Activated CD4-positive, alpha-beta T cell treated with anti-CD3 and anti-CD28 coated beads for 36 hours (primary cell): ENCODE measurements at regions not wholly inside any gene's neighbourhood (a gene's known extent, or its start where the extent isn't known, plus 50 kb on each side); places are given as distances from the start of the nearest gene placed in this dataset.

Experiments used
- ATAC-seq: fragments of 200-7000 bp; cut with Tn5 transposase; one replicate; pipeline ENCODE4 v1.10.0; 2021; ENCODE audit warnings: mild to moderate bottlenecking, moderate library complexity
- CTCF ChIA-PET: fragments of 350-600 bp; sonication (Branson Sonifier 250); formaldehyde crosslinking; loops from one replicate; lab custom pipeline; 2021; ENCODE audit warnings: antibody characterized with exemption; lab: Charles Lee
- POLR2A ChIA-PET: fragments of 350-600 bp; sonication (Branson Sonifier 250); formaldehyde crosslinking; loops from one replicate; lab custom pipeline; 2021; ENCODE audit warnings: antibody characterized with exemption, inconsistent platforms; lab: Charles Lee
- DNase-seq: peaks from one replicate; pipeline ENCODE4 v3.0.0-alpha.2; 2020
- H3K27ac Mint-ChIP-seq: one replicate; pipeline ENCODE4 v1.8.0; 2021; ENCODE audit warnings: mixed read lengths
- H3K27me3 Mint-ChIP-seq: one replicate; pipeline ENCODE4 v1.8.0; 2021; ENCODE audit warnings: mixed read lengths
- H3K36me3 Mint-ChIP-seq: one replicate; pipeline ENCODE4 v1.8.0; 2021; ENCODE audit warnings: low read depth, mixed read lengths
- H3K4me1 Mint-ChIP-seq: one replicate; pipeline ENCODE4 v1.8.0; 2021; ENCODE audit warnings: mixed read lengths
- H3K4me3 Mint-ChIP-seq: one replicate; pipeline ENCODE4 v1.8.0; 2021; ENCODE audit warnings: mild to moderate bottlenecking, moderate library complexity, mixed read lengths
- H3K9me3 Mint-ChIP-seq: one replicate; pipeline ENCODE4 v1.8.0; 2021; ENCODE audit warnings: low read depth, mixed read lengths
- intact Hi-C, 2 experiments: fragments of 100-400 bp; cut with DNase I in 1 of 2; cut with micrococcal nuclease in 1 of 2; formaldehyde crosslinking; loops; one replicate each; pipeline versions ENCODE4 v1.14.2 to v1.15.1; 2022 to 2024; cut with DNase I, micrococcal nuclease

DNA sequence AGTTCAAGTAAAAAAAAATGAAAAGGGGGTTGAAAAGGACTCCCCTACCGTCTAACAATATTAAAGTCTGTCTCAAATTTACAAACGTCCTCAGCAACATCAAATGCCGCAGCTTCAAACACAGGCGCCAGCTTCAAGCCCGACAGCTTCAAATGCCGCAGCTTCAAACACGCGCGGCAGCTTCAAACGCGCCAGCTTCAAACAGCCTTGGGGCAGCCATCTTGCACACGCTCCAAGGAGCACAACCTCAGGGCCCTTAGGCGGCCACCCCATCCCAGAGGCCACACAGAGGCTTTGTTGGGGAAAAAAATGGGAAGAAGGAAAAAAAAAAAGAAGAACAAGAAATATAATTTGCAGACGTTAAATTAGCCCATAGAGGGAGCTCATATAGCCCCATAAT, 244.4 kb upstream of the VRK2 start:
- no peak for DNase-seq
- ChIA-PET POLR2A (no interaction called here), CTCF (interaction anchor here (0.6 kb wide), 1 partner anchor 22 kb away, joined by 3 read pairs; no protein-coding TSS in a partner anchor)
- H3K36me3 Mint-ChIP-seq: no peaks in the 10 kb centered on the region
- H3K4me1 Mint-ChIP-seq: no peaks in the 10 kb centered on the region
- H3K27me3 Mint-ChIP-seq: no peaks in the 10 kb centered on the region
- ATAC-seq: no peak
- no peak overlapping the region for H3K4me3 Mint-ChIP-seq
- H3K9me3 Mint-ChIP-seq: peaks cover 10% of the 10 kb centered on the region
- intact Hi-C loops: no loop called here
- no peak overlapping the region for H3K27ac Mint-ChIP-seq

DNA sequence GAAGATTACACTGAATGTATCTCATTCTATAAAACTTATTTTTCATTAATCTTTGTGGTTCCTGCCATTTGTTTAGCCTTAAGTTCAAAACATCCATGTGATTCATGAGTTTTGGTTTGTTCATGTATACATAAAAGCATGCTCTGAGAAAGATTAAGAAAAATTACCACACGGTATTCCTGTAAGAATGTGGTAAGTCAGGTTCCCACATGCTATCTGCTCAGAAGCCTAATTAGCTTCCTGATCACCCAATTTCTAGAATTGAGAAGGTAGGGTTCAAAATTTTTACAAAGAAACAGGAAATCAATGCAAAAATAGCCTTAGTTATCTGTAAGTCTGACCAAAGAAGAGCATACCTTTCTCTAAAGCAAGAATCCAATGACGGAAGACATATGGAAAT, 241.6 kb upstream of the VRK2 start:
- Mint-ChIP-seq H3K27me3 (no peaks in the 10 kb centered on the region), H3K27ac (no peak overlapping the region), H3K9me3 (no peaks in the 10 kb centered on the region), H3K36me3 (no peaks in the 10 kb centered on the region), H3K4me1 (no peaks in the 10 kb centered on the region), H3K4me3 (no peak overlapping the region)
- POLR2A ChIA-PET: no interaction called here
- DNase-seq (no peak), ATAC-seq (no peak)
- intact Hi-C loops: no loop called here
- CTCF ChIA-PET: interaction anchor here (0.7 to 1.6 kb wide), 2 partner anchors 10 to 65 kb away, joined by 3 to 4 read pairs; no protein-coding TSS in a partner anchor

DNA sequence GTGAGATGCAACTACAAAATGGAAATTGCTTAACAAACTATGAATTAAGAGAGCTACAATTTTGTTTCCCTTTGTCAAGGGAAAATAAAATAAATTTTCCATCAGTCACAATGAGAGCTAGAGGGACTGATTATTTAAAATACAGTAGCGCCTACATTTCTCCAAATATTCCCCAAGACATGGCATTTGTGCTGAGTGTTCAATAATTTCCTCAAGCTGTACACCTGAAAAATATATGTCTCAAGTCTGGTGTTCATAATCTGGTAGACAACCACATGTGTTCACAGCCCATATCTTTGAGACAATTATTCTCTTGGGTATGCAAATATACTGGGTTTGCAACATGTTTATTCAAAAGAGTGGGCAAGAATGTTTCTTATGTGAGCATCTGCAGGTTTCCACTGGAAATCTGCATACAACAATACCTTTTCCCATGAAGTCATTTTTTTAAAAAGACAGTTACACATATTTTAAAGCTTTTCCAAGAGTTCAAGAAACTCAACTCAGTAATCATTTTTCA, 240.1 kb upstream of the VRK2 start:
- Mint-ChIP-seq H3K36me3 (no peaks in the 10 kb centered on the region), H3K27me3 (no peaks in the 10 kb centered on the region), H3K27ac (no peak overlapping the region), H3K9me3 (no peaks in the 10 kb centered on the region), H3K4me3 (no peak overlapping the region), H3K4me1 (no peaks in the 10 kb centered on the region)
- intact Hi-C loops: no loop called here
- CTCF ChIA-PET: interaction anchor here (1.4 to 2.0 kb wide), 4 partner anchors 9 to 54 kb away, joined by 3 to 5 read pairs (median 4); no protein-coding TSS in a partner anchor
- POLR2A ChIA-PET: no interaction called here
- DNase-seq: no peak
- no peak for ATAC-seq

DNA sequence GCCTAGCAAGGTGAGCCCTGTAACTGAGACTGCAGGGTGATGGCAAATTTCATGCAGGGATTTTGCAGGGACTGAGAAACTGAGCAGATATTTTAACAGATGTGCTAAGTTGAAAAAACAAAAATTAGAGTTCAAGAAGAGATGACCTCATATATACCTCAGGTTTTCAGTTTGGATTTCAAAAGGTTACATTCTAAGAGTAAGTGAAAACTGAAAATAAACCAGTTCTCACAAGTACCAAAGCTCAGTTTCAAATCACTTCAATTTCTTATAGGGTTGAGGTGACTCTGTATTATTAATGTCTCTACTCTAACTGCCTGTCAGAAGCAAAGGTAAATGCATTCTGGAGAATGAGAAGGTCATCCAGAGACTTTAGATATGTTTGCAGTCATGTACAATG, 237.4 kb upstream of the VRK2 start:
- Mint-ChIP-seq H3K4me1 (no peaks in the 10 kb centered on the region), H3K36me3 (no peaks in the 10 kb centered on the region), H3K27ac (no peak overlapping the region), H3K9me3 (no peaks in the 10 kb centered on the region), H3K27me3 (no peaks in the 10 kb centered on the region), H3K4me3 (no peak overlapping the region)
- intact Hi-C loops: no loop called here
- ATAC-seq (peak; percentile 23), DNase-seq (no peak)
- ChIA-PET CTCF (no interaction called here), POLR2A (no interaction called here)

DNA sequence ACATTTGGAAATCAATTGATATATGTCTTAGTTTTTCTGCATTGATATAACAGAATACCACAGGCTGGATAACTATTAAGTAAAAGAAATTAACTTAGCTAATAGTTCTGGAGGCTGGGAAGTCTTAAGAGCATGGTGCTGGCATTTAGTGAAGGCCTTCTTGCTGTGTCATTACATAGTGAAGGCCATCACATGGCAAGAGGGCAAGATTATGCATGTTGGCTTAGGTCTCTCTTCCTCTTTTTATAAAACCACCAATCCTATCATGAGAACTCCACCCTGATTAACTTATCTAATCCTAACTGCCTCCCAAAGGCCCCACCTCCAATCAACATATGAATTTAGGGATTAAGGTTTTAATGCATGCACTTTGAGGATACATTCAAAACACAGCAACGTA, 225.5 kb upstream of the VRK2 start:
- no peaks in the 10 kb centered on the region for H3K27me3 Mint-ChIP-seq
- DNase-seq (no peak), ATAC-seq (no peak)
- intact Hi-C loops: no loop called here
- H3K4me3 Mint-ChIP-seq: no peak overlapping the region
- H3K9me3 Mint-ChIP-seq: no peaks in the 10 kb centered on the region
- no peaks in the 10 kb centered on the region for H3K36me3 Mint-ChIP-seq
- CTCF ChIA-PET: no interaction called here
- no peak overlapping the region for H3K27ac Mint-ChIP-seq
- POLR2A ChIA-PET: no interaction called here
- H3K4me1 Mint-ChIP-seq: no peaks in the 10 kb centered on the region

DNA sequence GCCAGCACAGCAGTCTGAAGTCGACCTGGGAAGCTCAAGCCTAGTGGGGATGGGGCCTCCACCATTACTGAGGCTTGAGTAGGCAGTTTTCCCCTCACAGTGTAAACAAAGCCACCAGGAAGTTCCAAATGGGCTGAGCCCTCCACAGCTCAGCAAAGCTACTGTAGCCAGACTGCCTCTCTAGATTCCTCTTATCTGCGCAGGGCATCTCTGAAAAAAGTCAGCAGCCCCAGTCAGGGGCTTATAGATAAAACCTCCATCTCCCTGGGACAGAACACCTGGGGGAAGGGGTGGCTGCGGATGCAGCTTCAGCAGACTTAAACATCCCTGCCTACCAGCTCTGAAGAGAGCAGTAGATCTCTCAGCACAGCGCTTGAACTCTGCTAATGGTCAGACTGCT, 218.4 kb upstream of the VRK2 start:
- intact Hi-C loops: no loop called here
- no peak overlapping the region for H3K4me3 Mint-ChIP-seq
- ChIA-PET CTCF (no interaction called here), POLR2A (no interaction called here)
- no peaks in the 10 kb centered on the region for H3K27me3 Mint-ChIP-seq
- H3K4me1 Mint-ChIP-seq: no peaks in the 10 kb centered on the region
- ATAC-seq: no peak
- DNase-seq: no peak
- H3K36me3 Mint-ChIP-seq: no peaks in the 10 kb centered on the region
- H3K27ac Mint-ChIP-seq: no peak overlapping the region
- H3K9me3 Mint-ChIP-seq: peaks cover 11% of the 10 kb centered on the region

DNA sequence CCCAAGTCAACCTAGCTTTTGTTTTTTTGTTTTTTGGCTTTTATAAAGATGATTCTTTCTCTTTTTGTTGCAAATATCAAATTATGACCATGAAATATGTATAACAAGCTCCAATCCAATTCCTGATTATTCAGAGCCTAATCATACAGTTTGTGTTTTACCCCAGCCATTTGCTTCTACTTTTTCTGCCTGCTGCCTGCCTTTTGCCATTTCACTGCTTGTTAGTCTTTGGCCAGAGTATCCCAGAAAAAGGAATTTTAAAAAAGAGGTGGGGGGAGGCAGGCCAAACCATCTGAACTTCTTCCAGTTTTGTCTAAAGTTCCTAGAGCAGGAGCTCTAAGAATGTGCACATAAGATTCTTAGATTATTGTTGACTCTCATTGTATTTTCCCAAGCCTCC, 211.9 kb upstream of the VRK2 start:
- no peak overlapping the region for H3K27ac Mint-ChIP-seq
- ATAC-seq: no peak
- DNase-seq: no peak
- POLR2A ChIA-PET: interaction anchor here (0.6 kb wide), 1 partner anchor 74 kb away, joined by 3 read pairs; no protein-coding TSS in a partner anchor
- no peaks in the 10 kb centered on the region for H3K36me3 Mint-ChIP-seq
- H3K27me3 Mint-ChIP-seq: no peaks in the 10 kb centered on the region
- no peak overlapping the region for H3K4me3 Mint-ChIP-seq
- H3K9me3 Mint-ChIP-seq: peaks cover 4% of the 10 kb centered on the region
- no peaks in the 10 kb centered on the region for H3K4me1 Mint-ChIP-seq
- intact Hi-C loops: no loop called here
- CTCF ChIA-PET: no interaction called here

DNA sequence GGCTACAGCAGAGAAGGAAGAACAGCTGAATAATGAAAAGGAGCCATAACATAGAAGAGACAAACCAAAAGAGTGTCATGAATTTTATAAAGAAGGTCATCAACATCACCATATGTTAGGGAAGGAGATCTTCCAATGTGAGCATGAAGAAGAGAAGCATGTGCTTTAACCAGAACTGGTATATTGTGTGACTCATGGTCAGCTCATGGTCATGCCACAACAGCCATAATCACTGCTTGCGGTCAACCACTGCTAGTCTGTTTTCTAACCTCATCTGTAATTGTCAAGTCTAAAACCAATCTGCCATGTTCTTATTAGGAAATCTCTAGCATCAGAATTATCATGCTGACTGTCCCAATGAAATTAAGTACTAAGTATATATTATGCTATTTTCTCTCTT, 204.1 kb upstream of the VRK2 start:
- H3K36me3 Mint-ChIP-seq: no peaks in the 10 kb centered on the region
- H3K27me3 Mint-ChIP-seq: peaks cover 3% of the 10 kb centered on the region
- H3K9me3 Mint-ChIP-seq: peaks cover 2% of the 10 kb centered on the region
- intact Hi-C loops: no loop called here
- ChIA-PET POLR2A (no interaction called here), CTCF (no interaction called here)
- DNase-seq (no peak), ATAC-seq (no peak)
- no peak overlapping the region for H3K27ac Mint-ChIP-seq
- no peak overlapping the region for H3K4me3 Mint-ChIP-seq
- no peaks in the 10 kb centered on the region for H3K4me1 Mint-ChIP-seq

DNA sequence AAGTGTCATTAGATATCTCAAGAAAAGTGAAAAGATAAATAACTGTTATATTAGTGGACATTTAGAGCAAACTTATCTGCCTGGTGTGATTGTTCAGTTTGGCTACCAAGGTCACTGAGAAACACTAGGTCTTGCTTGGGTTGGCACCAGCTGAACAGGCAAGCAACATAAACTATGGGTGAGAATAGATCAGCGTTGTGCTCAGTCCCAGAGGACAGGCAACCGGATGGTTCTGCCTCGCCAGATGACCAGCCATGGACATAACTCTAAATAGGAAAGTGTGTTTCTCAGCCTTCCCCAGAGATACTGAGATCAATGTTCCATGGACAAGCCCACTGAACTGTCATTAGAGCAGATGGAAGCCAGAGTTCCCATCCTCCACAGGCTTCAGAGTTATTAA, 203.4 kb upstream of the VRK2 start:
- Mint-ChIP-seq H3K27me3 (peaks cover 3% of the 10 kb centered on the region), H3K36me3 (no peaks in the 10 kb centered on the region), H3K9me3 (peaks cover 2% of the 10 kb centered on the region), H3K27ac (no peak overlapping the region), H3K4me3 (no peak overlapping the region), H3K4me1 (no peaks in the 10 kb centered on the region)
- CTCF ChIA-PET: no interaction called here
- POLR2A ChIA-PET: no interaction called here
- ATAC-seq: no peak
- intact Hi-C loops: no loop called here
- DNase-seq: no peak

DNA sequence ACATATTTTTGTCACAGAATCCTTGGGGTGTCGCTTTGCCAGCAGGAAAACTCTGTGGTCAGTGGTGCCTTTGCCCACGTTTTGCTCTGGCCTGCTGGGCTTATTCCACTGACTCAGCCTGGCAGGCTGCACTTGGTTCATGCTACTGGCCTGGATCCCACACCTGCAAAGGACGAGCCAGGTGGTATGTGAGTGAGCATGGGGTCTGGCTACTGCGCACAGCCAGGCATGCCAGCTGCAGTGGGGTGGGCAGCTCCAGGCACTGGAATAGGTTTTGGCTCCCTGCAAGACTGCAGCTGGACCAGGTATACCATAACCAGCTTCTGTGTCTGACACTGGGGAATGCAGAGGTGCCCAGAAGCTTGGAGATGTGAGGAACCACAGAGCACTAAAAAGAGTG, 197.9 kb upstream of the VRK2 start:
- intact Hi-C loops: no loop called here
- POLR2A ChIA-PET: no interaction called here

DNA sequence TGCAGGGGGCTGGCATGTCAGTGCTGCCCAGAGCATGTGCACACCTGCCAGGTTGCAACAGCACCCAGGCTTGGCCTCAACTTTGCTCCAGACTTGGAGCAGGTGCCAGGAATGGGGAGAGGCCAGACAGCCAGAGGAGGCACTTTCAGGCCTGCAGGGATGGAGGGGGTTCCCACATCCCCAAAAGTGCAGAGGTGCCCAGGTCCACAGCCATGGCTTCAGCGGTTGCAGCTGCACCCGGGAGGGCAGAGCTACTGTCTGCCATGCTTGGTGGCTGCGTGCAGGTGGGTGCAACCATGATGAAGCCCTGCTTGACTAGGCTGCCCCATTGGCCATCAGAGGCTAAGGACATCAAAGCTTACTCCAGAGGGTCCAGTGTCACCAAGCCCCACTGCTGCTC, 196.8 kb upstream of the VRK2 start:
- no peaks in the 10 kb centered on the region for H3K36me3 Mint-ChIP-seq
- no peak for ATAC-seq

More for the DNA sequence above, 197.9 kb upstream of the VRK2 start:
- no peak overlapping the region for H3K27ac Mint-ChIP-seq
- no peak for ATAC-seq
- no peaks in the 10 kb centered on the region for H3K36me3 Mint-ChIP-seq
- CTCF ChIA-PET: no interaction called here
- no peak for DNase-seq
- H3K9me3 Mint-ChIP-seq: peaks cover 2% of the 10 kb centered on the region
- no peak overlapping the region for H3K4me3 Mint-ChIP-seq
- no peaks in the 10 kb centered on the region for H3K27me3 Mint-ChIP-seq
- H3K4me1 Mint-ChIP-seq: no peaks in the 10 kb centered on the region

DNA sequence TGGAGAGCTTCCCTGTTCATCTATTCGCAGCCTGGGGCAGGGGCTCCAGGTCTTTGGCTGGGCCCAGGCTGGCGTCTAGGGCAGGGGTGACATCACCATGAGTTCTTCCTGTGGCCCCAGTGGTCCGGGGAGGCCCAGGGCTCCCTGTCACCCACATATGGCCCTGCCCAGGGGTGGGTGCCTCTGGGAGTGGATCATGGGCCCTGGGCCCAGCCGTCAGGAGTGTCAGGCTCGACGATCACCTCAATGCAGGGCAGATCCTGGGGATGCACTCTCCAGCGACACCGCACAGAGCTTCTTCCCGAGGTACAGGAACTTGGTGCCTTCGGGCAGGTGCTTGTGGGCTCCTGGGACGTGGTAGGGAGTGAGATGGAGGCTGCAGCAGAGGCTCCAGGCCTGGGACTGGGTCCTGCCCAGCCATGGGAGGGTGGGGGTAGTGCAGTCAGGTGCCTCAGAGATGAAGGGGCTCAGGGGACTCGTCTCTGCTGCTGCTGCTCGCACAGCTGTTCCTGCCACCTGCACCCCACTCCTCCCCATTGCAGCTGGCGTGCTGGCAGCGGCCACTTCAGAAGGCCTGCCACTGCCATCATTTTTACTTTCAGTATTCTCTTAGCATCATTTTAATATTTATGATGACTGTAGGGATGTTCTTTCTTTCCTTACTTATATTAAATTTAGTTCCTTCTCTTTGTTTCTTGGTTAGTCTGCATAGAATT, 196.0 kb upstream of the VRK2 start:
- DNase-seq: no peak
- intact Hi-C loops: no loop called here
- ChIA-PET POLR2A (interaction anchor here (0.6 kb wide), 1 partner anchor 11 kb away, joined by 3 read pairs; no protein-coding TSS in a partner anchor), CTCF (no interaction called here)
- Mint-ChIP-seq H3K27me3 (no peaks in the 10 kb centered on the region), H3K4me1 (no peaks in the 10 kb centered on the region), H3K9me3 (peaks cover 2% of the 10 kb centered on the region), H3K4me3 (no peak overlapping the region), H3K36me3 (no peaks in the 10 kb centered on the region), H3K27ac (no peak overlapping the region)
- ATAC-seq: no peak

More for the DNA sequence above, 196.8 kb upstream of the VRK2 start:
- Mint-ChIP-seq H3K4me3 (no peak overlapping the region), H3K4me1 (no peaks in the 10 kb centered on the region), H3K27ac (no peak overlapping the region), H3K27me3 (no peaks in the 10 kb centered on the region), H3K9me3 (peaks cover 2% of the 10 kb centered on the region)
- intact Hi-C loops: no loop called here
- DNase-seq: no peak
- ChIA-PET POLR2A (interaction anchor here (0.6 kb wide), 1 partner anchor 10 kb away, joined by 3 read pairs; no protein-coding TSS in a partner anchor), CTCF (no interaction called here)
